Caco-2 (cell line): ENCODE measurements at regions not wholly inside any gene's neighbourhood (a gene's known extent, or its start where the extent isn't known, plus 50 kb on each side); places are given as distances from the start of the nearest gene placed in this dataset.

Experiments used
- BruUV-seq: library from RNA; stranded (reverse); fragments of 400-500 nt; replicated peaks from 2 replicates; lab custom pipeline; 2021; lab: Mats Ljungman, UMichigan
- CTCF ChIA-PET: fragments of 300-600 bp; sonication (Branson Sonifier 250); formaldehyde crosslinking; loops from one replicate; lab custom pipeline; 2022; ENCODE audit warnings: antibody characterized with exemption; lab: Charles Lee
- POLR2A ChIA-PET: fragments of 300-600 bp; sonication (Branson Sonifier 250); formaldehyde crosslinking; loops from one replicate; lab custom pipeline; 2022; ENCODE audit warnings: antibody characterized with exemption; lab: Charles Lee
- DNase-seq, 2 experiments: peaks; one replicate each; pipeline versions ENCODE4 v3.0.0 to v3.0.0-alpha.2; 2020 to 2022
- H3K27me3 ChIP-seq: replicated peaks from 2 replicates; pipeline ENCODE4 v1.6.0; 2011; ENCODE audit warnings: low read length; ENCODE audit not compliant: control insufficient read depth, insufficient read depth
- H3K36me3 ChIP-seq: 2 replicates; pipeline ENCODE4 v1.5.1; 2011; ENCODE audit warnings: low read length; ENCODE audit not compliant: control insufficient read depth, insufficient read depth
- H3K4me1 ChIP-seq: fragments of 250-450 bp; sonication (Bioruptor Pico); 2 replicates; pipeline ENCODE4 v1.5.1; 2020; ENCODE audit warnings: mild to moderate bottlenecking
- H3K4me3 ChIP-seq: 2 replicates; pipeline ENCODE4 v1.5.1; 2011; ENCODE audit warnings: low read depth, mild to moderate bottlenecking, control low read depth, low read length
- H3K9me3 ChIP-seq: fragments of 250-450 bp; sonication (Bioruptor Pico); 2 replicates; pipeline ENCODE4 v1.5.1; 2020; ENCODE audit warnings: mild to moderate bottlenecking, moderate library complexity
- H3K27ac Mint-ChIP-seq: one replicate; pipeline ENCODE4 v1.8.0; 2022; ENCODE audit warnings: mixed read lengths; ENCODE audit not compliant: unreplicated experiment
- H3K27me3 Mint-ChIP-seq: one replicate; pipeline ENCODE4 v1.8.0; 2022; ENCODE audit warnings: mixed read lengths; ENCODE audit not compliant: insufficient read depth, unreplicated experiment
- H3K36me3 Mint-ChIP-seq: one replicate; pipeline ENCODE4 v1.8.0; 2022; ENCODE audit warnings: mild to moderate bottlenecking, mixed read lengths; ENCODE audit not compliant: insufficient read depth, unreplicated experiment
- H3K4me1 Mint-ChIP-seq: one replicate; pipeline ENCODE4 v1.8.0; 2022; ENCODE audit warnings: low read depth, mixed read lengths; ENCODE audit not compliant: unreplicated experiment
- H3K4me3 Mint-ChIP-seq: one replicate; pipeline ENCODE4 v1.8.0; 2022; ENCODE audit warnings: mild to moderate bottlenecking, moderate library complexity, mixed read lengths; ENCODE audit not compliant: unreplicated experiment
- H3K9me3 Mint-ChIP-seq: one replicate; pipeline ENCODE4 v1.8.0; 2022; ENCODE audit warnings: mixed read lengths; ENCODE audit not compliant: unreplicated experiment
- CTCF ChIP-seq, 2 experiments: fragments of 200-600 bp in 1 of 2; IDR thresholded peaks; 1 replicate in 1 of 2; 2 replicates in 1 of 2; pipeline versions ENCODE4 v1.5.1 to v1.8.0; 2011 to 2022; ENCODE audit warnings: antibody characterized with exemption in 1 of 2, control low read depth in 1 of 2, inconsistent platforms in 1 of 2, low read depth in 1 of 2, low read length in 1 of 2, mild to moderate bottlenecking in 1 of 2, moderate library complexity in 1 of 2; ENCODE audit not compliant: insufficient read depth in 1 of 2, severe bottlenecking in 1 of 2, unreplicated experiment in 1 of 2
- intact Hi-C: fragments of 100-400 bp; cut with micrococcal nuclease; formaldehyde crosslinking; loops from one replicate; pipeline ENCODE4 v1.10.0; 2022; ENCODE audit not compliant: unreplicated experiment

GRCh38 chr4:122218762-122219161 is 66.6 kb downstream of the BLTP1 start:
- Mint-ChIP-seq H3K4me3 (no peak overlapping the region), H3K27me3 (no peaks in the 10 kb centered on the region), H3K36me3 (peaks cover 6% of the 10 kb centered on the region), H3K27ac (no peak overlapping the region), H3K9me3 (peaks cover 6% of the 10 kb centered on the region), H3K4me1 (peaks cover 6% of the 10 kb centered on the region)
- DNase-seq, result peak in 1 of 2 experiments; percentile 2
- ChIA-PET CTCF (no interaction called here), POLR2A (no interaction called here)
- no peaks in the 10 kb centered on the region for H3K27me3 ChIP-seq
- H3K4me3 ChIP-seq, result no peak overlapping the region
- H3K4me1 ChIP-seq, result no peaks in the 10 kb centered on the region
- no peaks in the 10 kb centered on the region for H3K36me3 ChIP-seq
- BruUV-seq, result no TSS peak
- no peaks in the 10 kb centered on the region for H3K9me3 ChIP-seq
- TF ChIP-seq CTCF (IDR thresholded peaks at IDR 0.05; ENCODE audit: insufficient read depth in 1 of 2, low read depth in 1 of 2, low read length in 1 of 2, severe bottlenecking in 1 of 2, unreplicated experiment in 1 of 2), result peak in 1 of 2 experiments; percentile 19
- intact Hi-C loops, result no loop called here

- no peak overlapping the region for H3K27ac Mint-ChIP-seq
- H3K4me1 Mint-ChIP-seq, result peaks cover 6% of the 10 kb centered on the region
- TF ChIP-seq CTCF (IDR thresholded peaks at IDR 0.05; ENCODE audit: insufficient read depth in 1 of 2, low read depth in 1 of 2, low read length in 1 of 2, severe bottlenecking in 1 of 2, unreplicated experiment in 1 of 2), result no peak
- no peaks in the 10 kb centered on the region for H3K27me3 Mint-ChIP-seq
- no peak overlapping the region for H3K4me3 ChIP-seq
- H3K27me3 ChIP-seq, result no peaks in the 10 kb centered on the region
- peaks cover 6% of the 10 kb centered on the region for H3K9me3 Mint-ChIP-seq
- intact Hi-C loops, result no loop called here
- no peaks in the 10 kb centered on the region for H3K9me3 ChIP-seq
- no peaks in the 10 kb centered on the region for H3K36me3 ChIP-seq
- no peaks in the 10 kb centered on the region for H3K4me1 ChIP-seq
- CTCF ChIA-PET, result no interaction called here
- no TSS peak for BruUV-seq
- POLR2A ChIA-PET, result no interaction called here
- DNase-seq, result no peak
- peaks cover 6% of the 10 kb centered on the region for H3K36me3 Mint-ChIP-seq
- H3K4me3 Mint-ChIP-seq, result no peak overlapping the region
Measured at GRCh38 chr4:122219356-122219755, 67.2 kb downstream of the BLTP1 start.

- Mint-ChIP-seq H3K9me3 (peaks cover 2% of the 10 kb centered on the region), H3K27me3 (no peaks in the 10 kb centered on the region), H3K36me3 (peaks cover 6% of the 10 kb centered on the region), H3K4me3 (no peak overlapping the region), H3K27ac (no peak overlapping the region), H3K4me1 (peaks cover 6% of the 10 kb centered on the region)
- Histone ChIP-seq H3K4me1 (no peaks in the 10 kb centered on the region), H3K9me3 (no peaks in the 10 kb centered on the region), H3K36me3 (no peaks in the 10 kb centered on the region), H3K27me3 (no peaks in the 10 kb centered on the region), H3K4me3 (no peak overlapping the region)
- no peak for DNase-seq
- ChIA-PET CTCF (no interaction called here), POLR2A (no interaction called here)
- TF ChIP-seq CTCF (IDR thresholded peaks at IDR 0.05; ENCODE audit: insufficient read depth in 1 of 2, low read depth in 1 of 2, low read length in 1 of 2, severe bottlenecking in 1 of 2, unreplicated experiment in 1 of 2), result no peak
- BruUV-seq, result no TSS peak
- intact Hi-C loops, result loop anchor here (5.0 kb wide), 1 partner anchor 319 kb away; no protein-coding TSS in a partner anchor
Measured at GRCh38 chr4:122221322-122221721, 69.2 kb downstream of the BLTP1 start.
